Ovary (tissue), 3 donors: ENCODE measurements at regions not wholly inside any gene's neighbourhood (a gene's known extent, or its start where the extent isn't known, plus 50 kb on each side); places are given as distances from the start of the nearest gene placed in this dataset.

Experiments
- EP300 ChIP-seq: sonication (generic); formaldehyde crosslinking; IDR thresholded peaks from one replicate; pipeline ENCODE4 v1.6.1; 2017; ENCODE audit warnings: antibody characterized with exemption
- POLR2A ChIP-seq: fragments of 450-650 bp; IDR thresholded peaks from one replicate; pipeline ENCODE4 v1.6.1; 2017; ENCODE audit warnings: antibody characterized with exemption, mild to moderate bottlenecking, moderate library complexity
- TF ChIP-seq, protein P1 (sequence below), 3 donors: fragments of 450-650 bp in 2 of 3; fragments of 200-600 bp in 1 of 3; IDR thresholded peaks; one replicate each; pipeline versions ENCODE4 v1.5.1 to v1.8.0; 2016 to 2022; ENCODE audit warnings: antibody characterized with exemption in 3 of 3, mild to moderate bottlenecking in 1 of 3
- donor health status: DM: no; HTN: no; CAD: no.

DNA sequence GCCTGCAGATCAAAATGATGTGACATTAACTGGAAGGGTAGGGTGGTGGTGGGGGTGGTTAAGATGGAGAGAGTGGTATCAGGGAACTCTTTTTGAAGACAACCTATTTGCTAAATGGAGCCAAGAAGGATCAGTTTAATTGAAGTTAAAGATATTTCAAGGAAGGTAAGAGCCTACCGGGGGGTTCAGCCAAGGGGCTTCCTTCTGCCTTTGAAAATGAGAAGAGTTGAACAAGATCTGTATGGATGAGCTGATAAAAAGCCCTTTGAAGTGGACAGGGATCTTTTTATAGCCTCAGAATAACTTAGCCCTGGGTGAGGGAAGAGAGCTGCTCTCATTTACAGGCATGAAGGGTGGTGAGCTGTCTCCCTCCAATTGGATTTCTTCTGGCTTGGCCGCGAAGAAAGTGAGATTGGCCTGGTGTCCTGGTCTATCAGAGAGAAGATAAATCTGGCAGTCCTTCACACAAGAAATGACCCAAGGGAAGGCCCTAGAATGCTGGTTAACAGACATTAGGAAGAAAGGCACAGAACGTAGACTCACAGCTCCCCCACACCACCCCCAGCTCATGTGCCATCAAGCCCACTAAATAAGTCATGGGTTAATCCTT lies 439.8 kb downstream of the TNS1 start:
- TF ChIP-seq EP300 = no peak
- TF ChIP-seq POLR2A = no peak
- TF ChIP-seq, protein P1, sequence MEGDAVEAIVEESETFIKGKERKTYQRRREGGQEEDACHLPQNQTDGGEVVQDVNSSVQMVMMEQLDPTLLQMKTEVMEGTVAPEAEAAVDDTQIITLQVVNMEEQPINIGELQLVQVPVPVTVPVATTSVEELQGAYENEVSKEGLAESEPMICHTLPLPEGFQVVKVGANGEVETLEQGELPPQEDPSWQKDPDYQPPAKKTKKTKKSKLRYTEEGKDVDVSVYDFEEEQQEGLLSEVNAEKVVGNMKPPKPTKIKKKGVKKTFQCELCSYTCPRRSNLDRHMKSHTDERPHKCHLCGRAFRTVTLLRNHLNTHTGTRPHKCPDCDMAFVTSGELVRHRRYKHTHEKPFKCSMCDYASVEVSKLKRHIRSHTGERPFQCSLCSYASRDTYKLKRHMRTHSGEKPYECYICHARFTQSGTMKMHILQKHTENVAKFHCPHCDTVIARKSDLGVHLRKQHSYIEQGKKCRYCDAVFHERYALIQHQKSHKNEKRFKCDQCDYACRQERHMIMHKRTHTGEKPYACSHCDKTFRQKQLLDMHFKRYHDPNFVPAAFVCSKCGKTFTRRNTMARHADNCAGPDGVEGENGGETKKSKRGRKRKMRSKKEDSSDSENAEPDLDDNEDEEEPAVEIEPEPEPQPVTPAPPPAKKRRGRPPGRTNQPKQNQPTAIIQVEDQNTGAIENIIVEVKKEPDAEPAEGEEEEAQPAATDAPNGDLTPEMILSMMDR (IDR thresholded peaks at IDR 0.05) = no peak
